Loucy (cell line): ENCODE measurements at regions not wholly inside any gene's neighbourhood (a gene's known extent, or its start where the extent isn't known, plus 50 kb on each side); places are given as distances from the start of the nearest gene placed in this dataset.

Source experiments
- CTCF ChIP-seq: fragments of 200-600 bp; sonication (generic); conservative IDR thresholded peaks from 2 replicates; pipeline ENCODE4 v1.5.1; 2014; ENCODE audit warnings: mild to moderate bottlenecking, antibody characterized with exemption, low read length
- EZH2phosphoT487 ChIP-seq: fragments of 200-600 bp; IDR thresholded peaks from 2 replicates; pipeline ENCODE4 v1.6.1; 2018; ENCODE audit warnings: antibody characterized with exemption, mild to moderate bottlenecking, moderate library complexity, borderline replicate concordance

- TF ChIP-seq CTCF = no peak
- no peak for TF ChIP-seq EZH2phosphoT487
These were observed 518.6 kb downstream of the VRK1 start for GRCh38 chr14:97315790-97316189.
